ENCODE measurements at regions not wholly inside any gene's neighbourhood (a gene's known extent, or its start where the extent isn't known, plus 50 kb on each side); places are given as distances from the start of the nearest gene placed in this dataset.

GRCh38 chr3:139870000-139870675 is 64.8 kb upstream of the CLSTN2 start:
- no peak for DNase-seq

GRCh38 chr3:139868773-139869172 is 66.2 kb upstream of the CLSTN2 start:
- DNase-seq = no peak

GRCh38 chr3:139848660-139849059 is 86.3 kb upstream of the CLSTN2 start:
- no peak for DNase-seq

GRCh38 chr3:139846729-139847128 is 88.3 kb upstream of the CLSTN2 start:
- peak; percentile 58 for DNase-seq

- DNase-seq = no peak
These were observed 95.3 kb upstream of the CLSTN2 start for GRCh38 chr3:139839659-139840058.

GRCh38 chr3:139839014-139839413 is 96.0 kb upstream of the CLSTN2 start:
- DNase-seq = no peak

GRCh38 chr3:139838269-139838957 is 96.6 kb upstream of the CLSTN2 start:
- DNase-seq = no peak

- DNase-seq = peak; percentile 64
These were observed 98.1 kb upstream of the CLSTN2 start for GRCh38 chr3:139836698-139837464.

- DNase-seq = no peak
These were observed 98.9 kb upstream of the CLSTN2 start for GRCh38 chr3:139835830-139836683.

- no peak for DNase-seq
These were observed 102.0 kb upstream of the CLSTN2 start for GRCh38 chr3:139832998-139833397.

GRCh38 chr3:139830817-139831216 is 104.2 kb upstream of the CLSTN2 start:
- DNase-seq = no peak

GRCh38 chr3:139827833-139828232 is 107.2 kb upstream of the CLSTN2 start:
- DNase-seq = no peak

- DNase-seq = no peak
These were observed 110.1 kb upstream of the CLSTN2 start for GRCh38 chr3:139824864-139825263.

GRCh38 chr3:139814646-139815045 is 120.3 kb upstream of the CLSTN2 start:
- DNase-seq = no peak

GRCh38 chr3:139811331-139811730 is 123.7 kb upstream of the CLSTN2 start:
- no peak for DNase-seq

- no peak for DNase-seq
These were observed 126.8 kb upstream of the CLSTN2 start for GRCh38 chr3:139808201-139808600.

GRCh38 chr3:139803294-139803693 is 125.5 kb upstream of the NMNAT3 start:
- DNase-seq = no peak

GRCh38 chr3:139797724-139798343 is 120.1 kb upstream of the NMNAT3 start:
- DNase-seq = no peak

- DNase-seq = no peak
These were observed 116.9 kb upstream of the NMNAT3 start for GRCh38 chr3:139794469-139795265.

- no peak for DNase-seq
These were observed 115.6 kb upstream of the NMNAT3 start for GRCh38 chr3:139793408-139793807.

GRCh38 chr3:139780593-139780992 is 102.8 kb upstream of the NMNAT3 start:
- no peak for DNase-seq

Measured in DMS79 treated with DMSO at 0.1 percent for 48 hours (cell line).